Vagina (tissue), 2 donors: ENCODE measurements at regions not wholly inside any gene's neighbourhood (a gene's known extent, or its start where the extent isn't known, plus 50 kb on each side); places are given as distances from the start of the nearest gene placed in this dataset.

Experiments used
- POLR2A ChIP-seq, 2 donors: fragments of 450-650 bp; IDR thresholded peaks; one replicate each; pipeline ENCODE4 v1.6.1; 2017; ENCODE audit warnings: antibody characterized with exemption in 2 of 2, mild to moderate bottlenecking in 2 of 2, moderate library complexity in 2 of 2
- TF ChIP-seq, protein P1 (sequence below), 3 experiments: fragments of 450-650 bp in 2 of 3; fragments of 200-600 bp in 1 of 3; sonication (generic) in 1 of 3; IDR thresholded peaks; one replicate each; pipeline ENCODE4 v1.5.1; 2017 to 2019; ENCODE audit warnings: antibody characterized with exemption in 3 of 3, mild to moderate bottlenecking in 2 of 3, moderate library complexity in 2 of 3

DNA sequence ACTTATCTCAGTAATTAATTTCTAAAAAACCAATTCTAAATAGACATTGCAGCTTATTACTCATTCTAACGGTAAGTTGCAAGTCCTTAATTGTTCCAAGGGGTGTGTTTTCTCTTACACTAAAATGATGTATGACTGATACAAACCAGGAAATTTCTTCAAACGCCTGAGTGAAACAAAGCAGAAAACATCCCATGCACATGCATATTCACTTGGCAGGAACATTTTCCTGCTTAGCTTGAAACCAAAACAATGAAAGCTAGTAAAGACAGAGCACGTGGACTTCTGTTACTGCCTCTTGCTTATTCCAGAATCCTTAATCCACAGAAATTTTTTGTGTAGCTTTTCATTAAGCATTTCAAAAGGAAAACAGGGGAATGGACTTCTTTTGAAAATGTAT lies 187.7 kb downstream of the MTERF1 start:
- TF ChIP-seq, protein P1, sequence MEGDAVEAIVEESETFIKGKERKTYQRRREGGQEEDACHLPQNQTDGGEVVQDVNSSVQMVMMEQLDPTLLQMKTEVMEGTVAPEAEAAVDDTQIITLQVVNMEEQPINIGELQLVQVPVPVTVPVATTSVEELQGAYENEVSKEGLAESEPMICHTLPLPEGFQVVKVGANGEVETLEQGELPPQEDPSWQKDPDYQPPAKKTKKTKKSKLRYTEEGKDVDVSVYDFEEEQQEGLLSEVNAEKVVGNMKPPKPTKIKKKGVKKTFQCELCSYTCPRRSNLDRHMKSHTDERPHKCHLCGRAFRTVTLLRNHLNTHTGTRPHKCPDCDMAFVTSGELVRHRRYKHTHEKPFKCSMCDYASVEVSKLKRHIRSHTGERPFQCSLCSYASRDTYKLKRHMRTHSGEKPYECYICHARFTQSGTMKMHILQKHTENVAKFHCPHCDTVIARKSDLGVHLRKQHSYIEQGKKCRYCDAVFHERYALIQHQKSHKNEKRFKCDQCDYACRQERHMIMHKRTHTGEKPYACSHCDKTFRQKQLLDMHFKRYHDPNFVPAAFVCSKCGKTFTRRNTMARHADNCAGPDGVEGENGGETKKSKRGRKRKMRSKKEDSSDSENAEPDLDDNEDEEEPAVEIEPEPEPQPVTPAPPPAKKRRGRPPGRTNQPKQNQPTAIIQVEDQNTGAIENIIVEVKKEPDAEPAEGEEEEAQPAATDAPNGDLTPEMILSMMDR (IDR thresholded peaks at IDR 0.05), result no peak
- no peak for TF ChIP-seq POLR2A (IDR thresholded peaks at IDR 0.05)
